Liver (tissue), 8 donors: ENCODE measurements at regions not wholly inside any gene's neighbourhood (a gene's known extent, or its start where the extent isn't known, plus 50 kb on each side); places are given as distances from the start of the nearest gene placed in this dataset.

ENCODE experiments used
- DNase-seq: peaks from one replicate; pipeline ENCODE4 v3.0.0-alpha.2; 2017; ENCODE audit warnings: low spot score
- H3K27ac ChIP-seq, 2 donors: one replicate each; pipeline ENCODE4 v1.7.0; 2013; ENCODE audit warnings: inconsistent platforms in 2 of 2, low read length in 2 of 2, control low read depth in 1 of 2, low read depth in 1 of 2, mild to moderate bottlenecking in 1 of 2
- H3K27me3 ChIP-seq, 4 donors: one replicate each; pipeline versions ENCODE4 v1.6.1 to v1.7.0; 2013; ENCODE audit warnings: low read length in 3 of 4, inconsistent platforms in 1 of 4, mild to moderate bottlenecking in 1 of 4, moderate library complexity in 1 of 4; ENCODE audit not compliant: control insufficient read depth in 4 of 4, insufficient read depth in 4 of 4
- H3K36me3 ChIP-seq, 4 donors: one replicate each; pipeline versions ENCODE4 v1.6.1 to v1.7.0; 2013; ENCODE audit warnings: low read length in 3 of 4, mild to moderate bottlenecking in 3 of 4, low read depth in 1 of 4, moderate library complexity in 1 of 4; ENCODE audit not compliant: control insufficient read depth in 4 of 4, insufficient read depth in 3 of 4
- H3K4me1 ChIP-seq, 4 donors: one replicate each; pipeline versions ENCODE4 v1.6.1 to v1.7.0; 2013; ENCODE audit warnings: low read length in 3 of 4, mild to moderate bottlenecking in 3 of 4, moderate library complexity in 1 of 4; ENCODE audit not compliant: control insufficient read depth in 4 of 4, insufficient read depth in 4 of 4
- H3K4me3 ChIP-seq, 3 donors: one replicate each; pipeline versions ENCODE4 v1.6.1 to v1.7.0; 2013; ENCODE audit warnings: low read length in 3 of 3, control low read depth in 1 of 3, low read depth in 1 of 3, mild to moderate bottlenecking in 1 of 3
- H3K9ac ChIP-seq, 2 donors: one replicate each; pipeline ENCODE4 v1.7.0; 2013; ENCODE audit warnings: low read length in 2 of 2, mild to moderate bottlenecking in 2 of 2, moderate library complexity in 2 of 2, control low read depth in 1 of 2, low read depth in 1 of 2
- H3K9me3 ChIP-seq, 4 donors: one replicate each; pipeline versions ENCODE4 v1.6.1 to v1.7.0; 2013; ENCODE audit warnings: low read length in 3 of 4; ENCODE audit not compliant: control insufficient read depth in 4 of 4
- ATF3 ChIP-seq: IDR thresholded peaks from 2 replicates; pipeline ENCODE4 v1.6.1; 2016; ENCODE audit warnings: antibody characterized with exemption
- CTCF ChIP-seq: fragments of 150-350 bp; IDR thresholded peaks from 2 replicates; pipeline ENCODE4 v1.5.1; 2017; ENCODE audit warnings: improper control_type of control experiment, low read depth, low read length; ENCODE audit not compliant: missing input control
- EGR1 ChIP-seq, 2 donors: IDR thresholded peaks; 2 replicates each; pipeline ENCODE4 v1.6.1; 2016 to 2018; ENCODE audit warnings: antibody characterized with exemption in 2 of 2, low read depth in 2 of 2
- HNF4A ChIP-seq, 2 donors: conservative IDR thresholded peaks; 2 replicates each; pipeline ENCODE4 v1.6.1; 2016; ENCODE audit warnings: antibody characterized with exemption in 2 of 2, mild to moderate bottlenecking in 2 of 2
- HNF4G ChIP-seq: IDR thresholded peaks from 2 replicates; pipeline ENCODE4 v1.6.1; 2016; ENCODE audit warnings: antibody characterized with exemption
- JUND ChIP-seq, 2 donors: IDR thresholded peaks; 2 replicates each; pipeline ENCODE4 v1.6.1; 2016; ENCODE audit warnings: antibody characterized with exemption in 2 of 2
- MAX ChIP-seq: IDR thresholded peaks from 2 replicates; pipeline ENCODE4 v1.6.1; 2016; ENCODE audit warnings: antibody characterized with exemption
- RAD21 ChIP-seq, 2 donors: IDR thresholded peaks; 2 replicates each; pipeline ENCODE4 v1.6.1; 2016; ENCODE audit warnings: antibody characterized with exemption in 2 of 2, mild to moderate bottlenecking in 2 of 2
- RXRA ChIP-seq, 2 donors: IDR thresholded peaks; 2 replicates each; pipeline ENCODE4 v1.6.1; 2017 to 2018; ENCODE audit warnings: antibody characterized with exemption in 2 of 2, mild to moderate bottlenecking in 1 of 2
- SP1 ChIP-seq: IDR thresholded peaks from 2 replicates; pipeline ENCODE4 v1.6.1; 2018; ENCODE audit warnings: antibody characterized with exemption, mild to moderate bottlenecking
- TAF1 ChIP-seq: conservative IDR thresholded peaks from 2 replicates; pipeline ENCODE4 v1.6.1; 2016; ENCODE audit warnings: antibody characterized with exemption, mild to moderate bottlenecking
- YY1 ChIP-seq: IDR thresholded peaks from 2 replicates; pipeline ENCODE4 v1.6.1; 2016; ENCODE audit warnings: antibody characterized with exemption, mild to moderate bottlenecking
- ZBTB33 ChIP-seq: IDR thresholded peaks from 2 replicates; pipeline ENCODE4 v1.6.1; 2016; ENCODE audit warnings: antibody characterized with exemption
- WGBS: extraction: QIAGEN DNeasy Blood & Tissue Kit; methylation state at CpG from one replicate; pipeline ENCODE4 v1.1.7; 2013; 5-methylcytosine and 5-hydroxymethylcytosine counted together
- donor health status: healthy.
- donor health status: healthy.
- donor health status: healthy.
- donor health status: healthy.
- donor health status: healthy.

- Histone ChIP-seq H3K27ac (no peak overlapping the region), H3K4me3 (no peak overlapping the region), H3K4me1 (no peaks in the 10 kb centered on the region), H3K9ac (no peak overlapping the region), H3K27me3 (no peaks in the 10 kb centered on the region), H3K36me3 (no peaks in the 10 kb centered on the region), H3K9me3 (peaks cover 0 to 3% (median 0%) of the 10 kb centered on the region in 4 donors)
- WGBS = 54% methylated on average over 1 of the region's 1 CpG
- no peak for TF ChIP-seq HNF4G
- no peak for DNase-seq
Measured at GRCh38 chr12:32987512-32987911, 90.9 kb upstream of the PKP2 start.

- Histone ChIP-seq H3K4me3 (no peak overlapping the region), H3K9ac (no peak overlapping the region), H3K36me3 (no peaks in the 10 kb centered on the region), H3K9me3 (peaks cover 0 to 3% (median 0%) of the 10 kb centered on the region in 4 donors), H3K27me3 (peaks cover 0 to 2% (median 1%) of the 10 kb centered on the region in 4 donors), H3K4me1 (no peaks in the 10 kb centered on the region), H3K27ac (no peak overlapping the region)
- WGBS = 66% methylated on average over 4 of the region's 4 CpGs
- no peak for TF ChIP-seq TAF1
- no peak for TF ChIP-seq RAD21 (IDR thresholded peaks at IDR 0.05)
- TF ChIP-seq HNF4A (conservative IDR thresholded peaks at IDR 0.05) = no peak
- no peak for TF ChIP-seq HNF4G
- TF ChIP-seq ZBTB33 = no peak
- TF ChIP-seq JUND (IDR thresholded peaks at IDR 0.05) = no peak
- TF ChIP-seq ATF3 = no peak
- no peak for TF ChIP-seq CTCF
- no peak for TF ChIP-seq RXRA (IDR thresholded peaks at IDR 0.05)
- no peak for TF ChIP-seq EGR1 (IDR thresholded peaks at IDR 0.05; ENCODE audit: low read depth in 2 of 2)
- no peak for TF ChIP-seq YY1
- no peak for DNase-seq
Measured at GRCh38 chr12:32983968-32984367, 87.4 kb upstream of the PKP2 start.

GRCh38 chr12:32983332-32983731, 86.8 kb upstream of the PKP2 start:
- WGBS = 16% methylated on average over 10 of the region's 10 CpGs
- Histone ChIP-seq H3K27me3 (peaks cover 0 to 2% (median 1%) of the 10 kb centered on the region in 4 donors), H3K4me3 (no peak overlapping the region), H3K9me3 (peaks cover 0 to 3% (median 0%) of the 10 kb centered on the region in 4 donors), H3K27ac (no peak overlapping the region), H3K4me1 (no peaks in the 10 kb centered on the region), H3K36me3 (no peaks in the 10 kb centered on the region), H3K9ac (no peak overlapping the region)
- TF ChIP-seq MAX (no peak), SP1 (no peak), RXRA (IDR thresholded peaks at IDR 0.05) (no peak), HNF4G (no peak)
- DNase-seq = no peak
